A549 (cell line): ENCODE measurements at regions not wholly inside any gene's neighbourhood (a gene's known extent, or its start where the extent isn't known, plus 50 kb on each side); places are given as distances from the start of the nearest gene placed in this dataset.

Experiments used
- ATAC-seq, 2 experiments: fragments of 200-7000 bp in 1 of 2; fragments of >200 bp in 1 of 2; cut with Nextera tagmentation in 1 of 2; cut with Tn5 transposase in 1 of 2; 3 replicates each; pipeline versions ENCODE4 v1.8.0 to v1.9.1; 2018 to 2020; ENCODE audit warnings: mild to moderate bottlenecking in 1 of 2, moderate library complexity in 1 of 2
- CTCF ChIA-PET: fragments of 300-600 bp; sonication (Branson Sonifier 250); formaldehyde crosslinking; extraction: SDS; loops from one replicate; lab custom pipeline; 2021; ENCODE audit warnings: antibody characterized with exemption, inconsistent platforms; lab: Yijun Ruan, JAX
- POLR2A ChIA-PET: fragments of 350-600 bp; formaldehyde crosslinking; extraction: SDS; loops from one replicate; lab custom pipeline; 2021; ENCODE audit warnings: antibody characterized with exemption, inconsistent platforms; lab: Yijun Ruan, JAX
- DNase-seq, 2 experiments: peaks; one replicate each; pipeline versions ENCODE4 v3.0.0 to v3.0.0-alpha.2; 2011 to 2016; ENCODE audit warnings: low read depth in 1 of 2, low spot score in 1 of 2
- FAIRE-seq: peaks from 2 replicates; lab custom pipeline; 2011; peaks lifted over from hg19 to GRCh38; lab: Jason Lieb, UNC
- H3K27ac ChIP-seq, 2 experiments: fragments of >200 bp; sonication (Bioruptor Twin); formaldehyde crosslinking; 3 replicates each; pipeline ENCODE4 v1.5.1; 2016 to 2017
- H3K4me1 ChIP-seq: fragments of >200 bp; sonication (Bioruptor Twin); formaldehyde crosslinking; 3 replicates; pipeline ENCODE4 v1.6.1; 2016
- H3K4me2 ChIP-seq: fragments of >200 bp; sonication (Bioruptor Twin); formaldehyde crosslinking; 3 replicates; pipeline ENCODE4 v1.6.1; 2016
- H3K4me3 ChIP-seq: fragments of >200 bp; sonication (Bioruptor Twin); formaldehyde crosslinking; 3 replicates; pipeline ENCODE4 v1.5.1; 2016
- H3K9me3 ChIP-seq: fragments of >200 bp; sonication (Bioruptor Twin); formaldehyde crosslinking; 3 replicates; pipeline ENCODE4 v1.6.1; 2016
- EHF ChIP-seq: fragments of 250-450 bp; sonication (Bioruptor Pico); IDR thresholded peaks from 2 replicates; pipeline ENCODE4 v1.5.0; 2020; ENCODE audit warnings: mild to moderate bottlenecking
- EHMT2 ChIP-seq: fragments of 200-600 bp; sonication (generic); IDR thresholded peaks from 2 replicates; pipeline ENCODE4 v1.6.1; 2016; ENCODE audit warnings: antibody characterized with exemption, low read depth, mild to moderate bottlenecking, moderate library complexity
- FOSB ChIP-seq: fragments of 250-450 bp; sonication (Bioruptor Pico); IDR thresholded peaks from 2 replicates; pipeline ENCODE4 v1.5.0; 2020; ENCODE audit warnings: mild to moderate bottlenecking, moderate library complexity
- FOSL2 ChIP-seq, 2 experiments: fragments of 450-650 bp in 1 of 2; fragments of >200 bp in 1 of 2; sonication (Bioruptor Twin) in 1 of 2; formaldehyde crosslinking; IDR thresholded peaks; 2 replicates each; pipeline versions ENCODE4 v1.5.0 to v1.6.1; 2016 to 2020; ENCODE audit warnings: mild to moderate bottlenecking in 1 of 2, moderate library complexity in 1 of 2
- GATA3 ChIP-seq: IDR thresholded peaks from 2 replicates; pipeline ENCODE4 v1.6.1; 2012; ENCODE audit warnings: borderline replicate concordance
- HDAC2 ChIP-seq: fragments of 200-600 bp; sonication (generic); IDR thresholded peaks from 2 replicates; pipeline ENCODE4 v1.6.1; 2016
- HOXB13 ChIP-seq: fragments of 250-450 bp; sonication (Bioruptor Pico); IDR thresholded peaks from 2 replicates; pipeline ENCODE4 v1.5.0; 2020; ENCODE audit warnings: low read depth, mild to moderate bottlenecking, moderate library complexity
- HOXB5 ChIP-seq: fragments of 250-450 bp; sonication (Bioruptor Pico); IDR thresholded peaks from 2 replicates; pipeline ENCODE4 v1.5.0; 2020; ENCODE audit warnings: mild to moderate bottlenecking, moderate library complexity
- KDM1A ChIP-seq: fragments of 200-600 bp; sonication (generic); IDR thresholded peaks from 2 replicates; pipeline ENCODE4 v1.6.1; 2016; ENCODE audit warnings: low read depth, mild to moderate bottlenecking
- MAZ ChIP-seq: fragments of 150-350 bp; IDR thresholded peaks from 2 replicates; pipeline ENCODE4 v1.6.1; 2014; ENCODE audit warnings: antibody characterized with exemption, low read depth, low read length, borderline replicate concordance
- MYC ChIP-seq: IDR thresholded peaks from 2 replicates; pipeline ENCODE4 v1.6.1; 2012; ENCODE audit warnings: mild to moderate bottlenecking, inconsistent platforms, low read length, improper control_type of control experiment, borderline replicate concordance
- NPAS2 ChIP-seq: fragments of 250-450 bp; sonication (Bioruptor Pico); IDR thresholded peaks from 2 replicates; pipeline ENCODE4 v1.8.0; 2022; ENCODE audit warnings: mild to moderate bottlenecking, moderate library complexity, borderline replicate concordance
- PHF8 ChIP-seq: fragments of 200-600 bp; sonication (generic); IDR thresholded peaks from 2 replicates; pipeline ENCODE4 v1.6.1; 2016; ENCODE audit warnings: low read depth, mild to moderate bottlenecking, antibody characterized with exemption, moderate library complexity, borderline replicate concordance
- RARB ChIP-seq: fragments of 250-450 bp; sonication (Bioruptor Pico); IDR thresholded peaks from 2 replicates; pipeline ENCODE4 v1.8.0; 2021; ENCODE audit warnings: mild to moderate bottlenecking, moderate library complexity
- SREBF2 ChIP-seq: fragments of 450-650 bp; IDR thresholded peaks from 2 replicates; pipeline ENCODE4 v1.6.1; 2014; ENCODE audit warnings: mild to moderate bottlenecking, moderate library complexity
- ZC3H11A ChIP-seq: fragments of 450-650 bp; IDR thresholded peaks from 2 replicates; pipeline ENCODE4 v1.6.1; 2014; ENCODE audit warnings: antibody characterized with exemption, mild to moderate bottlenecking
- ZFP36 ChIP-seq: fragments of 450-650 bp; IDR thresholded peaks from 2 replicates; pipeline ENCODE4 v1.6.1; 2014; ENCODE audit warnings: borderline replicate concordance; ENCODE audit not compliant: partially characterized antibody
- WGBS: methylation state at CpG from one replicate; pipeline ENCODE4 v1.1.6; 2017; ENCODE audit errors: missing lambda C conversion rate; 5-methylcytosine and 5-hydroxymethylcytosine counted together
- TF ChIP-seq, protein P1 (sequence below): IDR thresholded peaks from 2 replicates; pipeline ENCODE4 v1.6.1; 2012
- TF ChIP-seq, protein P2 (sequence below): fragments of >200 bp; sonication (Bioruptor Twin); formaldehyde crosslinking; IDR thresholded peaks from 3 replicates; pipeline ENCODE4 v1.6.1; 2016

DNA sequence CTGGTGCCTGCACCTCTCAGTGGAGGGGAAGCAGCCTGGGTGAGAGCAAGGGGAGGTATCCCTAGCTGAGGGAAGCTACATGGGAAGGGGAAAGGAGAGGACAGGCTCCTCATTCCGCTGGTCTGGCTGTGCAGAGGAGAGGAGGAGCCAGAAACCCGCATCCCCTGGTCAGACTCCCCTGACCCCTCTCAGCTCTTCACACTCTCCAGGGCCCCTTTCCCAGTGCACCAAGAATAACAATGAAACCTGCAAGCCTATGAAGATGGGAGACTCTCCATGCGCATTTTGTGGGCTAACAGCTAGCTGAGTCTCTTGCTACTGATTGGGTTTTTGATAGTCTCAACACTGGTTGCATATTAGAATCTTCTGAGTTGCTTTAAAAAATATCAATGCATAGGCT, 319.9 kb upstream of the COBL start:
- ATAC-seq (no peak), DNase-seq (no peak), FAIRE-seq (no peak)
- ChIA-PET CTCF (interaction anchor here (0.7 kb wide), 1 partner anchor 1385 kb away, joined by 3 read pairs; no protein-coding TSS in a partner anchor), POLR2A (no interaction called here)
- TF ChIP-seq GATA3 = no peak
- TF ChIP-seq FOSL2 (IDR thresholded peaks at IDR 0.05) = no peak
- no peak for TF ChIP-seq FOSL2 (CRISPR knock-in tag; IDR thresholded peaks at IDR 0.05)
- TF ChIP-seq EHMT2 = no peak
- TF ChIP-seq, protein P1, sequence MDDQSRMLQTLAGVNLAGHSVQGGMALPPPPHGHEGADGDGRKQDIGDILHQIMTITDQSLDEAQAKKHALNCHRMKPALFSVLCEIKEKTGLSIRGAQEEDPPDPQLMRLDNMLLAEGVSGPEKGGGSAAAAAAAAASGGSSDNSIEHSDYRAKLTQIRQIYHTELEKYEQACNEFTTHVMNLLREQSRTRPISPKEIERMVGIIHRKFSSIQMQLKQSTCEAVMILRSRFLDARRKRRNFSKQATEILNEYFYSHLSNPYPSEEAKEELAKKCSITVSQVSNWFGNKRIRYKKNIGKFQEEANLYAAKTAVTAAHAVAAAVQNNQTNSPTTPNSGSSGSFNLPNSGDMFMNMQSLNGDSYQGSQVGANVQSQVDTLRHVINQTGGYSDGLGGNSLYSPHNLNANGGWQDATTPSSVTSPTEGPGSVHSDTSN = no peak
- TF ChIP-seq MYC = no peak
- no peak for TF ChIP-seq RARB
- Histone ChIP-seq H3K4me1 (no peaks in the 10 kb centered on the region), H3K4me2 (no peak overlapping the region), H3K9me3 (no peaks in the 10 kb centered on the region), H3K27ac (no peak overlapping the region), H3K4me3 (no peak overlapping the region)
- WGBS = 0% methylated on average over 2 of the region's 3 CpGs

DNA sequence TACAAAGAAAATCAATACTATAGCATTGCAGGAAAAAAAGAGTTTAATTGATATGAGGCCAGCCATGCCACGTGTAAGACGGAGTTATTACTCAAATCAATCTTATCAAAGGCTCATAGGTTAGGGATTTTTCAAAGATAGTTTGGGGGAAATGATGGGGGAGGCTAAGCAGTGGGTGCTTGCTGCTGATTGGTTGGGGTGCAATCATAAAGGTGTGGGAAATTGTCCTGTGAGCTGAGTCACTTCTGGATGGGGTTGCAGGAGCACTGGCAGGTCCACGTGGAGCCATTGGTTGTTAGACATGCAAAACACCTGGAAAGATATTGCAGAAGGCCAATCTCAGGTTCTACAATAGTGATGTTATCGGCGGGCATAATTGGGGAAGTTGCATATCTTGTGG, 319.2 kb upstream of the COBL start:
- Histone ChIP-seq H3K4me1 (no peaks in the 10 kb centered on the region), H3K4me3 (no peak overlapping the region), H3K4me2 (no peak overlapping the region), H3K9me3 (no peaks in the 10 kb centered on the region), H3K27ac (no peak overlapping the region)
- FAIRE-seq = no peak
- no peak for ATAC-seq
- TF ChIP-seq, protein P2, sequence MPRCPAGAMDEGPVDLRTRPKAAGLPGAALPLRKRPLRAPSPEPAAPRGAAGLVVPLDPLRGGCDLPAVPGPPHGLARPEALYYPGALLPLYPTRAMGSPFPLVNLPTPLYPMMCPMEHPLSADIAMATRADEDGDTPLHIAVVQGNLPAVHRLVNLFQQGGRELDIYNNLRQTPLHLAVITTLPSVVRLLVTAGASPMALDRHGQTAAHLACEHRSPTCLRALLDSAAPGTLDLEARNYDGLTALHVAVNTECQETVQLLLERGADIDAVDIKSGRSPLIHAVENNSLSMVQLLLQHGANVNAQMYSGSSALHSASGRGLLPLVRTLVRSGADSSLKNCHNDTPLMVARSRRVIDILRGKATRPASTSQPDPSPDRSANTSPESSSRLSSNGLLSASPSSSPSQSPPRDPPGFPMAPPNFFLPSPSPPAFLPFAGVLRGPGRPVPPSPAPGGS = no peak
- 0% methylated on average over 5 of the region's 5 CpGs for WGBS
- DNase-seq = no peak
- CTCF ChIA-PET = no interaction called here
- POLR2A ChIA-PET = no interaction called here

DNA sequence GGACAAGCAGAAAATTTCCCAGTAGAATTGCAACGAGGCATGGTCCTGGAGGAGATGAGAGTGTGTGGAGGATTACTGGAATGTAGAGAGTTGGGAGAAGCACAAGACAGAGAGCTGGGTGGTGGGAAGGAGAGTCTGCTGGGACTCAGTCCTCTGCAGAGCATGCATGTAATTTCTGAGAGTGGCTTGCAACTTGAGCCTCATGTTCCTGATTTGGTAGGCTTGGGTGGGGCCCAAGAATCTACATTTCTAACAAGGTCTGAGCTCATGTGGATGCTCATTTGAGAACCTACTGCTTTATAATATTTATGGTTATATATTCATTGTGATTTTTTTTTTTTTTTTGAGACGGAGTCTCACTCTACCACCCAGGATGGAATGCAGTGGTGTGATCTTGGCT, 317.9 kb upstream of the COBL start:
- POLR2A ChIA-PET = no interaction called here
- ATAC-seq = no peak
- Histone ChIP-seq H3K4me3 (no peak overlapping the region), H3K4me1 (no peaks in the 10 kb centered on the region), H3K27ac (no peak overlapping the region)
- WGBS = 2% methylated on average over 2 of the region's 2 CpGs
- TF ChIP-seq MAZ (no peak), ZC3H11A (no peak), PHF8 (no peak), ZFP36 (no peak), HOXB5 (no peak), FOSB (CRISPR knock-in tag) (no peak), SREBF2 (no peak), HOXB13 (CRISPR knock-in tag) (no peak), HDAC2 (no peak), NPAS2 (CRISPR knock-in tag) (no peak)
- TF ChIP-seq, protein P2 = no peak
- TF ChIP-seq, all 56 proteins: peak for 0
- CTCF ChIA-PET = no interaction called here
- DNase-seq (no peak), FAIRE-seq (no peak)
- Histone ChIP-seq H3K4me2 (no peak overlapping the region), H3K9me3 (no peaks in the 10 kb centered on the region)

DNA sequence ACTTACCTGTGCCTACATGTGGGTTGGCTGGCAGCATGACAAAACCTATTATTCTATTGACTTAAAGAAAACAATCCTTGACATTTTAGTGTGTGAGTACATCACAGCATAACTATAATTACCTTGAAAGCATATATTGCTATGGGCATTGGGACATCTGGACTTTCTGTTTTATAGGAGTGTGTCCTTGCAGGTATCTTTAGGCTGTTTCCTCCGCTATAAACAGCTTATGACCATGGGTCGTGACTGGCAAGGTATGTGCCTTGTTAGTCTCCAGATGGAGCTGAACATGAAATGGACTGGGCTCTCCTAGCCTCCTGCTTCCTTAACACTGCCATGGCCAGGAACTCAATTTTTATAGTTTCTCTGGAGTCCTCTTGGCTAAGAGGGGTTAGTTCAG, 317.4 kb upstream of the COBL start:
- ATAC-seq (no peak), DNase-seq (no peak), FAIRE-seq (no peak)
- H3K9me3 ChIP-seq = no peaks in the 10 kb centered on the region
- no peak overlapping the region for H3K4me3 ChIP-seq
- no peak overlapping the region for H3K27ac ChIP-seq
- no peak overlapping the region for H3K4me2 ChIP-seq
- POLR2A ChIA-PET = no interaction called here
- CTCF ChIA-PET = no interaction called here
- no peaks in the 10 kb centered on the region for H3K4me1 ChIP-seq
- WGBS = 5% methylated on average over 2 of the region's 2 CpGs
- TF ChIP-seq HOXB13 (CRISPR knock-in tag) = no peak
- TF ChIP-seq EHF (CRISPR knock-in tag) = no peak
- no peak for TF ChIP-seq FOSB (CRISPR knock-in tag)
- no peak for TF ChIP-seq KDM1A
- TF ChIP-seq SREBF2 = no peak
